ENCODE measurements at regions not wholly inside any gene's neighbourhood (a gene's known extent, or its start where the extent isn't known, plus 50 kb on each side); places are given as distances from the start of the nearest gene placed in this dataset.
A peak's percentile ranks its signal among the peaks of the same experiment; 100 is the strongest.

GRCh38 chr3:182609575-182610156 is 183.6 kb upstream of the ATP11B start:
- DNase-seq, result peak in 1 of 6 experiments; percentile 4

GRCh38 chr3:182612332-182612731 is 181.0 kb upstream of the ATP11B start:
- no peak for DNase-seq

- no peak for DNase-seq
Observed at GRCh38 chr3:182617500-182617899, 175.8 kb upstream of the ATP11B start.

- no peak for DNase-seq
Observed at GRCh38 chr3:182618085-182618732, 175.1 kb upstream of the ATP11B start.

- no peak for DNase-seq
Observed at GRCh38 chr3:182618981-182619591, 174.2 kb upstream of the ATP11B start.

- DNase-seq, result no peak
Observed at GRCh38 chr3:182620723-182621434, 172.4 kb upstream of the ATP11B start.

- no peak for DNase-seq
Observed at GRCh38 chr3:182621435-182622240, 171.7 kb upstream of the ATP11B start.

GRCh38 chr3:182622241-182622545 is 171.1 kb upstream of the ATP11B start:
- no peak for DNase-seq

GRCh38 chr3:182626484-182627467 is 166.5 kb upstream of the ATP11B start:
- DNase-seq, result no peak

GRCh38 chr3:182628531-182628930 is 164.8 kb upstream of the ATP11B start:
- no peak for DNase-seq

GRCh38 chr3:182629521-182629920 is 163.8 kb upstream of the ATP11B start:
- no peak for DNase-seq

- DNase-seq, result no peak
Observed at GRCh38 chr3:182631183-182632076, 161.9 kb upstream of the ATP11B start.

GRCh38 chr3:182632077-182632393 is 161.3 kb upstream of the ATP11B start:
- DNase-seq, result no peak

- DNase-seq, result no peak
Observed at GRCh38 chr3:182633186-182633585, 160.1 kb upstream of the ATP11B start.

- no peak for DNase-seq
Observed at GRCh38 chr3:182636646-182637045, 156.7 kb upstream of the ATP11B start.

GRCh38 chr3:182637350-182638110 is 155.8 kb upstream of the ATP11B start:
- DNase-seq, result no peak

GRCh38 chr3:182644013-182644412 is 149.3 kb upstream of the ATP11B start:
- DNase-seq, result no peak

GRCh38 chr3:182644790-182645433 is 148.4 kb upstream of the ATP11B start:
- DNase-seq, result no peak

- DNase-seq, result no peak
Observed at GRCh38 chr3:182650568-182651128, 142.7 kb upstream of the ATP11B start.

Measured in stimulated activated naive CD4-positive, alpha-beta T cell (primary cell).